ENCODE measurements at regions not wholly inside any gene's neighbourhood (a gene's known extent, or its start where the extent isn't known, plus 50 kb on each side); places are given as distances from the start of the nearest gene placed in this dataset.

DNA sequence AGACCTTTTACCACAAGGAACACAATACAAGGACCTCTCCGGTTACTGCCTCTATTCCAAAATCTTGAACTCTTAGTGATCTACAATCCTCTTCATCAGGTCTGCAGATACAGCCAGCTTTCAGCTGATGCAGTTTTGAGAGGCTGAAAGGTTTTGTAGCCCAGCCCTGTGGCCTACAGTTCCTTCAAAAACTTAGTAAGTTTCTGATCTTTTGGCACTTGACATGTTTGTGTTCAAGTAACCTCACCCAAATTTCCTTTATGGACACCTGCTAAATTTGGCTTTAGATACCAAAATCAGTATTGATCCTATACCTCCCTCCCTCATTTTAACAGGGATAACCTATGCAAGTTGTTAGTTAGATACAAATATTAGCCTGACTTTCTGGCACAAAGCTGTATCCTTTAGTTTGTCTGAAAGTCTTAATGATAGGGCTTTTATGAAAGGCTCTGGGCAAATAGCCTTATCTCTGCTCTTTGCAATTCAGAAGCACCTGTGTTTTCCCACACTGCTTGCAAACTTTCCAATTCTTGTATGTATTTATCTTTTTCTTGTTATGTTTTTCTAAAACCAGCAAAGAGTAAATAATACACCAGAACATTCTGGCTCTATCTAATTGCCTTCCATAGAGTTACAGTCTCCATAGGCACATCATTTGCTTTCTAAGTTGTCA, 650.5 kb upstream of the KLHL29 start:
- TF ChIP-seq, protein P1, sequence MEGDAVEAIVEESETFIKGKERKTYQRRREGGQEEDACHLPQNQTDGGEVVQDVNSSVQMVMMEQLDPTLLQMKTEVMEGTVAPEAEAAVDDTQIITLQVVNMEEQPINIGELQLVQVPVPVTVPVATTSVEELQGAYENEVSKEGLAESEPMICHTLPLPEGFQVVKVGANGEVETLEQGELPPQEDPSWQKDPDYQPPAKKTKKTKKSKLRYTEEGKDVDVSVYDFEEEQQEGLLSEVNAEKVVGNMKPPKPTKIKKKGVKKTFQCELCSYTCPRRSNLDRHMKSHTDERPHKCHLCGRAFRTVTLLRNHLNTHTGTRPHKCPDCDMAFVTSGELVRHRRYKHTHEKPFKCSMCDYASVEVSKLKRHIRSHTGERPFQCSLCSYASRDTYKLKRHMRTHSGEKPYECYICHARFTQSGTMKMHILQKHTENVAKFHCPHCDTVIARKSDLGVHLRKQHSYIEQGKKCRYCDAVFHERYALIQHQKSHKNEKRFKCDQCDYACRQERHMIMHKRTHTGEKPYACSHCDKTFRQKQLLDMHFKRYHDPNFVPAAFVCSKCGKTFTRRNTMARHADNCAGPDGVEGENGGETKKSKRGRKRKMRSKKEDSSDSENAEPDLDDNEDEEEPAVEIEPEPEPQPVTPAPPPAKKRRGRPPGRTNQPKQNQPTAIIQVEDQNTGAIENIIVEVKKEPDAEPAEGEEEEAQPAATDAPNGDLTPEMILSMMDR (IDR thresholded peaks at IDR 0.05 in 4 of 5, conservative IDR thresholded peaks at IDR 0.05 in 1 of 5), result no peak
- no peak for TF ChIP-seq POLR2A (IDR thresholded peaks at IDR 0.05)

All from gastrocnemius medialis (tissue), 4 donors.